HG02852 (cell line): ENCODE measurements at regions not wholly inside any gene's neighbourhood (a gene's known extent, or its start where the extent isn't known, plus 50 kb on each side); places are given as distances from the start of the nearest gene placed in this dataset.
"Not testable (repeated sequence)": the region's sequence is repeated elsewhere in the genome, so short reads cannot be mapped to it uniquely, and the experiment has no call there.

Experiments
- ATAC-seq: cut with Tn5 transposase; IDR thresholded peaks from one replicate; pipeline ENCODE4 v1.9.1; 2021; ENCODE audit warnings: mild to moderate bottlenecking, moderate library complexity; ENCODE audit not compliant: unreplicated experiment

DNA sequence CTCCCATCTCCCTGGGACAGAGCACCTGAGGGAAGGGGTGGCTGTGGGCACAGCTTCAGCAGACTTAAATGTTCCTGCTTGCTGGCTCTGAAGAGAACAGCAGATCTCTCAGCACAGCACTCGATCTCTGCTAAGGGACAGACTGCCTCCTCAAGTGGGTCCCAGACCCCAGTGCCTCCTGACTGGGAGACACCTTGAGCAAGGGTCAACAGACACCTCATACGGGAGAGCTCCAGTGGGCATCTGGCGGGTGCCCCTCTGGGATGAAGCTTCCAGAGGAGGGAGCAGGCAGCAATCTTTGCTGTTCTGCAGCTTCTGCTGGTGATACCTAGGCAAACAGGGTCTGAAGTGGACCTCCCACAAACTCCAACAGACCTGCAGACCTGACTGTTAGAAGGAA is 436.7 kb upstream of the CHRM2 start:
- not testable (repeated sequence) for ATAC-seq

DNA sequence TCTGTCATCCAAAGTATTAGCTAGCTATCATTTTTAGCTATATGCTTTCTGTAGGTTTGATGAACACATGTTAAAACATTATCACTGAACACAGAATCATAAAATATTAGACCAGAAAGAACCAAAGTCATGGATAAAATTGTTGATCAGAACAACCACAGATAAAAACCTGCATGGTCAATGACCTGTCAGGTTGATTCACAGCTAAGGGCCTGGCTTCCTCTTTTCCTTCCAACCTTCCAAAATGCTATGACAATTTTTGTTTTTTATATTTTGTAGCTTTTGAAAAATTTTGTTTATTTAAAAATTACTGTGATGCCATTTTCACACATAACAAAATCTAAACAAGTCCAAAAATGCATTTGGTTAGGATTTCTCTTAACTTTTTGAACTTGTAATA is 444.4 kb upstream of the CHRM2 start:
- ATAC-seq = no peak

DNA sequence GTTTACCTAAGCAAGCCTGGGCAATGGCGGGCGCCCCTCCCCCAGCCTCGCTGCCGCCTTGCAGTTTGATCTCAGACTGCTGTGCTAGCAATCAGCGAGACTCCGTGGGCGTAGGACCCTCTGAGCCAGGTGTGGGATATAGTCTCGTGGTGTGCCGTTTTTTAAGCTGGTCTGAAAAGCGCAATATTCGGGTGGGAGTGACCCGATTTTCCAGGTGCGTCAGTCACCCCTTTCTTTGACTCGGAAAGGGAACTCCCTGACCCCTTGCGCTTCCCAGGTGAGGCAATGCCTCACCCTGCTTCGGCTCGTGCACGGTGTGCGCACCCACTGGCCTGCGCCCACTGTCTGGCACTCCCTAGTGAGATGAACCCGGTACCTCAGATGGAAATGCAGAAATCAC is 442.6 kb upstream of the MTPN start:
- ATAC-seq = not testable (repeated sequence)

DNA sequence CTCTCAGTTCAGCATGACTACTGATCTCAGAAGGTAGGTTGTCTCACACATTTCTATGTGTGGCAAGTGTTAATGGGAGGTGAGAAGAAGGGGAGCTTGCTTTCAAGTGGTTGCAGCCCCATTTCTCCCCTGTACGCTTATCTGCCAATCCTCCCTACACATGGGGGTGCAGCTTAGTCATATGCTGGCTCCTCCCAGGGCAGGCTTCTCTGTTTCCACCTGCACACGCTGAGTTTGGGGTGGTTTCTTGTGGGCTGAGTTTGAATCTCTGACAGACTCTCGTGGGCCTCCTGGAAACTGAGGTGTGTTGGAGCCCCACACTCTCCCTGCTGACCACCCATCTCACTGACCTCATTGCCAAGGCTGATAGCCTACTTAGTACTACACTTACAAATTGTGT is 435.8 kb upstream of the MTPN start:
- no peak for ATAC-seq

DNA sequence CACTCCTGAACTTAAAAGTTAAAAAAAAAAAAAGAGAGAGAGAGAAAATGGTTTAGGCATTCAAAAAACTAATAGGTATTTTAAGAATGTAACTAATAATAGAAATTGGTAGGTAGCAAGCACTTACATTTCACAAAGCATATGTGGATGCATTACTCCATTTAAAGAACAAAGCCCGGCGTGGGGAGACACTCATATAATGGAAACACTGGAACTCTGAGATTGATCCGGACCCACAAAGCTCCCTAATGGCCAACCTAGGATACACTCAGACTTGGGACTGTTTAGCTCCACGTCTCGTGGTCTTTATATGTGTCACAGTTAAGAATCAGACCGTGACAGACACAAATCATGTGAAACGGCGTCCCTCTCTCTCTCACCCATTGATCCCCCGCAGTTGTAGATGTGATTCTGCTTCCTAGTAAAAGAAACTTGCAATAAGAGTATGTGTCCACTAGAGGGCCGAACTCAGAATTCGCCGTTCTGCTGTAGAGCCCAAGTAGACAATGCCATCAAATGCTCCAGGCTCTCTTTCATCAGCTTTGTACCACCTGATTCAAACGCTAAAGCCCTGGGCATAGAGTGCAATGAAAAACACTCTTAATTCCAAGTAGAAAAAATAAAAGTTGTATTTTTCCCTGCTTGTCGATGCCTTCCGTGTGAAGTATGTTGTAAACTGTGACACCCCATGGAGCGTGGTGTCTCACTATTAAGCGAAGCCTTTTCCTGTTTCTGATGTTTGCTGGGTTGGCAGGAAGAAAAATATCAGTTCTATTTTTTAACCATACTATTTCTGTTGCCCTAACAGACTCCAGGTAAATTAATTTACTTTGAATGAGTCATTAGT is 429.0 kb upstream of the MTPN start:
- ATAC-seq = peak; percentile 99

DNA sequence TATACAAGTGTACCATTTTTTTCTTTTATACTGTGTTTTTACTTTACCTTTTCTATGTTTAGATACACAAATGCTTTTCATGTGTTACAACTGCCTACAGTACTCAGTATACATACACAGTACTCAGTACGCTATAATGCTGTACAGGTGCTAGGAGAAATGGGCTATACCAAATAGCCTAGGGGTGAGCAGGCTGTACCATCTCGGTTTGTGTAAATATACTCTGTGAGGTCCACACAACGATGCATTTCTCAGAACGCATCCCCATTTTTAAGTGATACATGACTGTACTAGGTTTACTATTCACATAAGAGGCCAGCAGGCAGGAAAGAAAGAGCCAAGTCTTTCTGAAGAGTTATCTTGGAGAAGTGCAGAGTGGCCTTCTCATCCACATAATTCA is 426.4 kb upstream of the MTPN start:
- no peak for ATAC-seq

DNA sequence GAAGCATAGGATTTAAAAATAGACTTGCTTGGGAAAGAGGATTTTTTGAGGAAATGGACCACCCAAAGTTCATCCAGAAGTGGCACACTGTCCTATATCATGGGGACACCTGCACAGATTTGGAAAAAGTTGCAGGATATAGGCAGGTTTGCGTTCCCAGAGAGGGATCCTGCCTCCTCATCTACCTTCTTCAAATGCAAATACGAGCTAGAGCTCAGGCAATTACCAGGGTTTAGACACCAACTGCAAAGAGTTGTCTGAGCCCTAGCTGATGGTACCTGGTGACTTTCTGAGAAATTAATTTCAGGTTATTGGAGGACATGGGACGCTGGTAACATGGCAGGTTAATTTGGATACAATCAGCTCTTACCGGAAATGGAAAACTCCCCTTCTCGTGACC is 423.7 kb upstream of the MTPN start:
- ATAC-seq = no peak

DNA sequence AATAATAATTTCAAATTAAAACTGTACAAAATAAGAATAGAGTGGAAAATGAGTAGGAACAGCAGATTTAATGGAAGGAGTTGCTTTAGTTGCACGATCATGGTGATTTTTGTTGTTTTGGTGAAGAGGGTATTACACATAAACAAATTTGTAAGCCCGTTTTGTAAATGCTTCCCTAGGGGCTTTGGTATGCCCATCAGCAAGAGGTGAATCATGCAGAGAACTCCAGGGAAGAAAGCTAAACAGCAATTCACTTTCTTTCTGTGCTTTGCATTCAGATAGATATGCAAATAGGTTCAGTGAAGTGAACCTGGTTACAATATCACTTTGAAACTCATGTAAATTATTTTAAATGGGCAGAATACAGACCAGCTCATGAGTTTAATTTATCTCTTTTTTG is 422.2 kb upstream of the MTPN start:
- ATAC-seq = no peak

DNA sequence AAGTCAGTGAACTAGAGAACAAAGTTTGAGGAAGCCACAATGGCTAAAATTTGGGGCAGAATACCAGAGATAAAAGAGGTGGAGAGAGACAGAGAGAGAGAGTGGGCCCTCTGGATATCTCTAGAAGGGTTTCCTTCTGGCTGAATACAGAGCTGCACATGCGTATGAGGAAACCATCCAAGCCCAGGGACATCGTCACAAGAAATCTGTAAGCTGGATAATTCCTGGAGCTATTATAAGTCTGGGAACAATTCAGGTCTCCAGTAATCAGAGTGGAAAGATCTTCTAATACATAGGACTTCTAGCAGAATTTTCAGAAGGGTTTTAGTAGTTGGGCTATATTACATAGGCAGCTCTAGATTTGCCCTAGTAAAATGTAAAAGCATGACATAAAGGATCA is 415.7 kb upstream of the MTPN start:
- no peak for ATAC-seq

DNA sequence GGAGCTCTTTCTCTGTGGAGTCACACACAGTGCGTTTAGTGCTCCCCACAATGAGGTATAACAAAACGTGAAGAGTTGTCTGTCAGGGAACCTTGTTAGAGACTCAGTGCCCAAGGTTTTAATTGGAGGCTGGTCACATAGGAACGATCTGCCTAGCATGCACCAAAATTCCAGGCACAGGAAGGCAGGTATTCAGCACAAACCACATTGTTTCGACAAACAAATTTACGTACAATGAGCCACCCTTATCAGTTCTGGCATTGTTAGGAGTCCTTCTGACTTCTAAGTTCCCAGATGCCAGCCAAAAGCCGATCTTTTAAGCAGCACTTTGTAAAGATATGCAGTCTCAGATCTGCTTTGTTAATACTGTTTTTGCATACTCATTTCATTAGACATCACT is 414.2 kb upstream of the MTPN start:
- ATAC-seq = no peak

DNA sequence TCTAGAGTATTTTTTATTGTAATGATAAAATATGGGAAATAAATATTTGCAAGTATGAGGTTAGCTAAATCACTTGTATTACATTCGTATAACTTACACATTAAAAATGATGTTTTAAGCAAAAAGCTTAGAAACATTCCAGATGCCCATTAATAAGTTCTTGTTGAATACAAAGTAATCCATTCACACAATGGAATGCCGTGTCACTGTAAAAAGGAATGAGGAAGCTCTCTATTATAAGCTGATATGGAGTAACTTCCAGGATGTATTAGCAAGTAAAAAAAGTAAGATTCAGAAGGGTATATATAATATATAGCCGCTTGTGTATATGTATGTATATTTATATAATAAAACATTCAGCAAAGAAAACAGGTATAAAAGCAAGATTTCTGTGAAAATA is 412.8 kb upstream of the MTPN start:
- no peak for ATAC-seq

DNA sequence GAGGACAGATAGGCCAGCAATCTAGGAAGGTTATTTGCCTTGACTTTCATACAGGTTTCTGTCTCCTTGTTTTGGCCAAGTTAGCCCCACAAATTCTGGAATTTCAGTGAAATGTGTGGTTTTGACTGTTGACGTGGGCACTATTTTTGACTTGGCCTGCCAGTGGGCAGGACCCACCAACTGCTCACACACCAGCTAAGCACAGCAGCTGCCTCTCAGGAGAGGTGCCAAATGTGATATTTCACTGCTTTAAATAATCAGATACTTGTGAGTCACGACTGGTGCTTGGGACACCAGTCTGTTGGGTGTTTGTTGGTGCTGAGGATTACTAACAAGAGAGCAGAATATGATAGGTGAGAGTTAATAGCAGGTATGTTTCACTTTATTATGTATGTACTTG is 409.7 kb upstream of the MTPN start:
- ATAC-seq = no peak

DNA sequence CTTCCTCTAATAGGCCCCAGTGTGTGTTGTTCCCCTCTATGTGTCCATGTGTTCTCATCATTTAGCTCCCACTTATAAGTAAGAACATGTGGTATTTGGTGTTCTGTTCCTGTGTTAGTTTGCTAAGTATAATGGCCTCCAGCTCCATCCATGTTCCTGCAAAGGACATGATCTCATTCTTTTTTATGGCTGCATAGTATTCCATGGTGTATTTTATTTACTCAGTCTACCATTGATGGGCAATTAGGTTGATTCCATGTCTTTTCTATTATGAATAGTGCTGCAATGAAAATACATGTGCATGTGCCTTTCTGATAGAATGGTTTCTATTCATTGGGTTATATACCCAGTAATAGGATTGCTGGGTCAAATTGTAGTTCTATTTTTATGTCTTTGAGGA is 394.2 kb upstream of the MTPN start:
- ATAC-seq = not testable (repeated sequence)

DNA sequence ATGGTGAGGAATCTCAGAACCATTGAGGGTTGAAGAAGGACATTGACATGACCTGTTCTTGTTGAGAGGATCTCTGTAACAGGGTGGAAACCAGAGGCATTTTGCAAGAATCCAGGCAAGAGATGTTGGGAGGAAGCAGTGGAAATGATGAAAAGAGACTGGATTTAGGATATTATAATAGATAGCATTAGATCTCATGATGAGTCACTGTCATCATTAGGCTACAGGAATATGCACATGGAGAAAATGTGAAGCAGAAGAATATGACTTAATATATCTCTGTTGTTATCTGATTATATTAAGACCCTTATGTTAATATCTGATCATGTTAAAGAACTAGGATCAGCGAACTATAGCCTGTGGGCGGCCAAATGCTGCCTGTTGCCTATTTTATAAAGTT is 393.0 kb upstream of the MTPN start:
- no peak for ATAC-seq

DNA sequence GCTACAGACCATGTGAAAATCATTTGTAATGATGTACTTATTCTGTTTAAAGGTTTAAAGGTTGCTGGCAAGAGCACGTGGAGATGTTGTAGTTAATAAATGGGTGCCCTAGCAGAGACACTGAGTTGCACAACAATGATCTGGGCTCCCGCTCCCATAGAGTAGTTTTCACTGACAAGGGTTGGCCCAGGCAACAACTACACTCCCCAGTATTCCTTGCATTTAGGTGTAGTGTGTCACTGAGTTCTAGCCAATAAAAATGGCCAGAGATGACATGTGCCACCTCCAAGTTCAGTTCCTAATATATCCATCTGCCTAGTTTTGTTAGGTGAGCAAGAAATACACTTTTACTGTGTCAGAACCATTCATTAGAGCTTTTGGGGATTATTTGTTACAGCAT is 392.1 kb upstream of the MTPN start:
- no peak for ATAC-seq

DNA sequence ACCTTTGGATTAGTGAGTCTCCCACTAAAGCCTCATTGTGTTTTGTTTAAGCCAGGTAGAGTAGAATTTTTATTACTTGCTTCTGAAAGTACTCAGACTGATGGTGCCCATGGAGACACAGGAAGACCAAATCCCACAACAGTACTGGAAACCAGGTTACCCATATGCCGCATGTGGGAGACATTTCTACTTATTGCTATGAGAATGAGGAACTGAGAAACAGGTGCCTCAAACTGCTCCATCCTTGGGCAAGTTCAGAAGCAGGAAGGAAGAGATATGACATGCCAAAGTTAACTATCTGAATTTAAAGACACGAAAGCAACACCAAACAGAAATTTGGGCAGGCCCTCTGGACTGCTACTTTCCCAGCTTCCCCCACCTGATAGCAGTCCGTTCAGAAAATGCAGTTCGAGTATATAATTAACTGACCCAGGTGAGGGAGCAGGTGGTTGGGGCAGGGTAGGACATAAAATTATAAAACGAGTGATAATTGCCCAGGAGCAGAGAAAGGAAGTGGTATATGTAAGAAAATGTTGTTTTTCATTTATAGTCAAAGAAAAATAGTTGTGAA is 382.3 kb upstream of the MTPN start:
- ATAC-seq = peak; percentile 98

DNA sequence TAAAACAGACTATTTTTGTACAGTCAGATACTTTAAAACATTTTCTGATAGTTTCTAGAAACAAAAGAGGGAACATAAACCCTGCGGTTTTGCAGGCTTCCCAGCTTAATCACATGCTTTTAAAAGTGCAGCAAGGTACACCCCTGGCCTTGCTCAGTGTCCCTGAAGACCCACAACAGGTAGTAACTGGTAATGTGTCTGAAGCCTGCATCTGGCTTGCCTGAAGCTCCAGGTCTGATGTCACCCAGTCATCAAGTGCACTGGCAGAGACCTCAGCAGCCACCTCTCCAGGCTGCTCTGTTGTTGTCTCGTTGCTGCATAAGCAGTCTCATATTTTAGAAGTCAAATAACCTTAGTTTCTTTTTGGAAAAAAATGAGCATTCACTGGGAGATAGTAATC is 376.1 kb upstream of the MTPN start:
- peak; percentile 73 for ATAC-seq

DNA sequence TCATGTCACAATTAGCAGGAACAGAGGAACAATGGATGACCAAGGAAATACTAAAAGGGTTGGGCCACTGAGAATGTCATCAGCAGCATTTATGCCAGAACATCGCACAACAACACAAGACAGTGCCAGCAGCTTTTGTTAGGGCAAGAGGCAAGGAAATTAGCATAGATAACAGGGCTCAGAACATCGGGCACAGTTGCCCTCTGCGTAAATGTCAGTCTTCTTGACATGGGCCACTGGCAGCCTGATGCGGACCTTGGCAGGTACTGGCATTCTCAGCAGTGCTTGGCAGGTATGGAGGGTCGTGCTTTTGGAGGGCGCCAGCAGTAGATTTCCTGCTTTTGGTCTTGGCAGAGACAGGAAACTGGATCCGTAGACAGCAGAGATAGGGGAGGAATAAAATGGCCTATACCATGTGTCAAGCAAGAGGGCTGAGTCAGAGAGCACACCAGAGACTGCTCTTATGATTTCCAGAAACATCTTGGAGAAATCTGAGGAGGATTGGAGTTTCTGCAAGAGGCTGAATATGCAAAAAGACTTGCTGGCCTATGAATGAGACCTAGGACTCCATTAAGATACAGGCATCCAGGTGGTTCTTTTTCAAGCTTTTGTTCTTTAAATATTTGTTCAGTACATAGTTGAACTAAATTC is 371.5 kb upstream of the MTPN start:
- no peak for ATAC-seq

DNA sequence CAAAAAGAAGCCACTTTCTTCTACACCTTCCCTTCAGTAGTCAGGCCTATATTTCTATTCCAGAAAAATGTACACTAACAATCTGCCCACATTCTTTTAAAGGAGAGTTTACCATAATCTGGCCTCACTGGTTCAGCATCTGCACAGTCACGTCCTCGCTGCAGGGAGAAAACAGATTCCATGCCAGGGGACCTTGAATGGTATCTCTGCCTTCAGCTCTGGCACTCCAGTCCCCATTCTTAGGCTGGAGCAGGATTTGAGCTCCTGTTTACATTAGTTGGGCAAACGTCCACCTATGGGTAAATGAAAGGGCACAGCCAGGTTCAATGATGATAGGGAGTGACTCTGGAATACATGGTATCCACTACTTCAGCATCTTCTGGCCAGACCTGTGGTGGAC is 371.0 kb upstream of the MTPN start:
- no peak for ATAC-seq

DNA sequence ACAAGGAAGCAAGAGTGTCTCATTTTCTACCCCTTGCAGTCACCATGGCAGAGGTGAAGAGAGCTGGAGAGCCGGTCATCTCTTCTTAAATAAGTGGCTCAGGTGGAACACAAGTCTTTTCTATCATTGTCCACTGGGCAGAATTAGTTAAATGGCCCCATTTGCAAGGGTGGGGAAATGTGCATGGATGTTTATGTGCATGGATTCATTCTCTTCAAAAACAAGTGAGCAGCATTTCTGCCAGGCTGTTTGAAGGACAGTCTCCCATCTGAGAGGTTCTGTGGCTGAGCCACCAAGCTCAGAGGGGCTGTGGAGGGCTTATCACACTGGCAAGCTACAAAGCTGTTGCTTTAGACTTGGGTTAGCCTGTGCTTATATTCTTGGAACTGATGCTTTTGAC is 370.3 kb upstream of the MTPN start:
- ATAC-seq = no peak

DNA sequence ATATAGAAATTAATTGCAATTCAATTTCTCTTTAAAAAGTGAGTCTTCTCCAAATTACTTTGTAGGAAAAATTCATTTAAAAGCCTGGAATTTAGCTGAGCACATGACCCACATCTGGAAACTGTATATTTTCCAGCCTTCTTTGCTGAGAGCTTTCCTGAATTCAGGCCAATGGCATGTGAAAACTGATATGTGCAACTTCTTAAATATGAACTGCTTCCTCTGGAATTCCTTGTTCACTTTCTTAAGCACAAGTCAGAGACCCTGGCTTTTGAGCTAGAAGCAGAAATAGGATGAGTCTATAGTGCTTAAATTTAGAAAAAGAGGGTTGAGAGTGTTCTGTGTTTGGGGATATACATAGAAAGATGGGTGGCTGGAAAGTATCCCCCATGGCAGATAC is 365.1 kb upstream of the MTPN start:
- no peak for ATAC-seq

DNA sequence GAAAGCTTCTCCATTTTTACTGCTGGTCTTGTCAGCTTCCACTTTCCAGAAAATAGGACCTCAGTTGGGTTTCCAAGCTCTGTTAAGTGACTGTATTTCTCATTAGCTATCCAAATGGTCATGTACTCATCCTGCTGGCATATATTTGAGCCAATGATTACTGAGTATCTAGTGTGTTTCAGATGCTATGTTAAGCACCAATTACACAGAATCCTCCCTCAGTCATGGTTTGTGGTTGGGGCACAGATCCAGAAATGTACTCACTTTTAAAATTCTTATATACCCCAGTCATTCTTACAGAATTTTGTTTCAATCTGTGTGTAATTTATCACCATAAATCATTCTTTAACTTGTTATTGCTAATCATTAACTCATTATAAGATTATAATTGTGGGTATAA is 362.3 kb upstream of the MTPN start:
- ATAC-seq = no peak
